ENCODE measurements at regions not wholly inside any gene's neighbourhood (a gene's known extent, or its start where the extent isn't known, plus 50 kb on each side); places are given as distances from the start of the nearest gene placed in this dataset.

DNA sequence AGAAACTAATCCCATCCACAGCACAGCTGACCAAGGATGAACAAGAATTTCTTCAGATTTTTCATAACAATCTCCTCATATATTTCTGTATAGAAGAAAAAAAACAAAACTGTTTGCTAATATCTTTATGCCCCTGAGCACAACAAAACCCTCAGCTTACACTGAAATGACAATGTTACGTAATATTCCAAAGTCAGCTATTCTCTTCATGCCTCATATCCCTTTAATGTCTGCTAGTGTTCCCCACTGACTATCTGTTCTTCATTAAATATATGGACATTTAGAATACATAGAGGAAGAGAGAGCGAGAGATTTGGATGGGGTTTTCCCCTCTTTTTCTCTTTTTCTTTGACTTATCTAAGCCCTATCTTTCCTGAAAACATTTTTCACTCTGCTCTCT lies 87.9 kb upstream of the GULP1 start:
- DNase-seq (ENCODE audit: low read depth): no peak
- TF ChIP-seq, protein P1, sequence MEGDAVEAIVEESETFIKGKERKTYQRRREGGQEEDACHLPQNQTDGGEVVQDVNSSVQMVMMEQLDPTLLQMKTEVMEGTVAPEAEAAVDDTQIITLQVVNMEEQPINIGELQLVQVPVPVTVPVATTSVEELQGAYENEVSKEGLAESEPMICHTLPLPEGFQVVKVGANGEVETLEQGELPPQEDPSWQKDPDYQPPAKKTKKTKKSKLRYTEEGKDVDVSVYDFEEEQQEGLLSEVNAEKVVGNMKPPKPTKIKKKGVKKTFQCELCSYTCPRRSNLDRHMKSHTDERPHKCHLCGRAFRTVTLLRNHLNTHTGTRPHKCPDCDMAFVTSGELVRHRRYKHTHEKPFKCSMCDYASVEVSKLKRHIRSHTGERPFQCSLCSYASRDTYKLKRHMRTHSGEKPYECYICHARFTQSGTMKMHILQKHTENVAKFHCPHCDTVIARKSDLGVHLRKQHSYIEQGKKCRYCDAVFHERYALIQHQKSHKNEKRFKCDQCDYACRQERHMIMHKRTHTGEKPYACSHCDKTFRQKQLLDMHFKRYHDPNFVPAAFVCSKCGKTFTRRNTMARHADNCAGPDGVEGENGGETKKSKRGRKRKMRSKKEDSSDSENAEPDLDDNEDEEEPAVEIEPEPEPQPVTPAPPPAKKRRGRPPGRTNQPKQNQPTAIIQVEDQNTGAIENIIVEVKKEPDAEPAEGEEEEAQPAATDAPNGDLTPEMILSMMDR (IDR thresholded peaks at IDR 0.05; ENCODE audit: control insufficient read depth, extremely low read depth, insufficient read depth): no peak
- no peak overlapping the region for H3K4me3 ChIP-seq (ENCODE audit: low read depth, low read length)

DNA sequence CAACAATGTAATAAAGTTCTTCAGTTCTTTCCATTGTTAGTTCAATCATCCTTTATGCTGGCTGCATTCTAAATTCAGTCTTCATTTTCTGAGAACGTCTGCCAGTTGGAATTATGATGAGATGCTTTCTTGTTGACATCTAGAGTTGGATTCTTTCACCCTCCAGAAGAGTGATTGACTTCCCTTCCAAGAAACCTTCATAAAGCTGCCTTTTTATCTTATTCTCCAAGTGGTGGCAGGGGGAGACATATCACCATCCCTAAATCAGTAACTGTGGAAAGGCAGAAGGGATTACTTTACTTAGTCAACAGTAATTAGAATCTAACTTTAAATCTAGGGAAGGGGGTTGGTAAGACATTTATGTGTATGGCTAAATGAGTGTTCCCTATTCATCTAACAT lies 86.8 kb upstream of the GULP1 start:
- TF ChIP-seq, protein P1 (IDR thresholded peaks at IDR 0.05; ENCODE audit: control insufficient read depth, extremely low read depth, insufficient read depth): no peak
- no peak overlapping the region for H3K4me3 ChIP-seq (ENCODE audit: low read depth, low read length)
- DNase-seq (ENCODE audit: low read depth): no peak

DNA sequence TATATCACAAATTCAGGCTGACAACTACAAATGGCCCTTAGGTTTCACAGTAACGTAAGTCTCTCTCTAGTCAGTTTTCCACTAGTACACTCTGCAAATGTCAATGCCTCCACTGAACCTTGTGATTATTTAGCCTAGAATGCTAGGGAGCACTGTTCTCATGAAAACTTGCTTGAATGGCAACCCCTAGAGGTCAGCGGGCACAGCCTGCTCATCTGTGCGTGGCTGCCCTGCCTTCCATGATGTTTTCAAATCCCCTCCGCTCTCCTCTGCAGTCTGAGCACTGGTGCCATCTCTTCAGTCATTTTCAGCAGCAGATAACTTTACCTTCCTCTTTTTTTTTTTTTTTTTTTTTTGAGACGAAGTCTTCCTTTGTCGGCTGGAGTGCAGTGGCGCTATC lies 84.1 kb upstream of the GULP1 start:
- no peak for DNase-seq (ENCODE audit: low read depth)
- H3K4me3 ChIP-seq (ENCODE audit: low read depth, low read length): no peak overlapping the region
- TF ChIP-seq, protein P1 (IDR thresholded peaks at IDR 0.05; ENCODE audit: control insufficient read depth, extremely low read depth, insufficient read depth): no peak

DNA sequence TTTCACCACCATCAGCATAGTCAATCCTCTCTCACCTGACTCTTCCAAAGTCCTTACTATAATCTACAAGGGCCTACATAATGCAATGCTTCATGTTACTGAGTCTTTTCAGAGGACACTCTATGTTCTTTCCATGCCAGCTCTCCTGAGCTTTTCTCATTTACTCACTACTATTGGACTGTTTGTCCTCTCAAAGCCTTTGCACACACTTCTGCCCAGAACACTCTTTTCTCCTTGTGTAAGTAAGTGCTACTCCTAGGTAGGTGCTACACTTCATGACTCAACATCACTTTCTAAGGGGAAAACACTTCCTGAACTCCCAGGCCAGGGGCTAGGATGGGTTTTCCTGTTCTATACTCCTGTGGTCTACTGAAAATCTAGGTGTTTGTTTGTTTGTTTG lies 82.5 kb upstream of the GULP1 start:
- no peak overlapping the region for H3K4me3 ChIP-seq (ENCODE audit: low read depth, low read length)
- TF ChIP-seq, protein P1 (IDR thresholded peaks at IDR 0.05; ENCODE audit: control insufficient read depth, extremely low read depth, insufficient read depth): no peak
- DNase-seq (ENCODE audit: low read depth): no peak

DNA sequence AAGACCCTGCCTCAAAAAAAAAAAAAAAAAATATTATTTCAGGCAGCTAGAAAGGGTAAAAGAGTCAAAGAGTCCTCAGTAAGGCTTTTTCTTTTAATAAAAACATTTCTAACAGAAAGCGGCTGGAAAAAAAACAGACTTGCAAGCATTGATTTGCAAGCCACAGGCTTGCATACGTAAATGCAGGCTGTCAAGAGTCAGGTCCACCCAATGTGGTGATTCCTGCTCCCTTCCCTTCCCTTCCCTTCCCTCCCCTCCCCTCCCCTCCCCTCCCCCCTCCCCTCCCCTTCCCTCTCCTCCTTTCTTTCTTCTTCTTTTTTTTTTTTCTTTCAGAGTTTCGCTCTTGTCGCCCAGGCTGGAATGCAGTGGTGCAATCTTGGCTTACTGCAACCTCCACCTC lies 74.4 kb upstream of the GULP1 start:
- DNase-seq (ENCODE audit: low read depth): no peak
- TF ChIP-seq, protein P1 (IDR thresholded peaks at IDR 0.05; ENCODE audit: control insufficient read depth, extremely low read depth, insufficient read depth): no peak

DNA sequence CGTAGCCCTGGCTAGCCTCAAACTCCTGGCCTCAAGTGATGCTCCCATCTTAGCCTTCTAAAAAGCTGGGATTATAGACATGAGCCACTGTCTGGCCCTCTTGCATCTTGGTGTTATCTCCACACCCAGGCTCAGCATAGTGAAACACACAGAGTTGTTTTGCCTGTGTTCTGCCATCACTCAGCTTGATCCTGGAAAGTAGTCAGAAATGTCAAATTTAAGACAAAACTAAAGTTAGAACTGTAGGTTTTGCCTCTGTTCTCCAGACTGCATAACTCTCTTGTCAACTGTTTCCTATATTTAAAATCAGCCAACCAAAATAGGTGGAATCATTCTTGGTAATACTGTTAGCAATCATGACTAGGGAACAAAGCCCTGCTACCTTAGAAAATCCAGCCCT lies 72.1 kb upstream of the GULP1 start:
- no peak overlapping the region for H3K4me3 ChIP-seq (ENCODE audit: low read depth, low read length)
- TF ChIP-seq, protein P1 (IDR thresholded peaks at IDR 0.05; ENCODE audit: control insufficient read depth, extremely low read depth, insufficient read depth): no peak
- DNase-seq (ENCODE audit: low read depth): no peak

More for the DNA sequence above, 74.4 kb upstream of the GULP1 start:
- no peak overlapping the region for H3K4me3 ChIP-seq (ENCODE audit: low read depth, low read length)

DNA sequence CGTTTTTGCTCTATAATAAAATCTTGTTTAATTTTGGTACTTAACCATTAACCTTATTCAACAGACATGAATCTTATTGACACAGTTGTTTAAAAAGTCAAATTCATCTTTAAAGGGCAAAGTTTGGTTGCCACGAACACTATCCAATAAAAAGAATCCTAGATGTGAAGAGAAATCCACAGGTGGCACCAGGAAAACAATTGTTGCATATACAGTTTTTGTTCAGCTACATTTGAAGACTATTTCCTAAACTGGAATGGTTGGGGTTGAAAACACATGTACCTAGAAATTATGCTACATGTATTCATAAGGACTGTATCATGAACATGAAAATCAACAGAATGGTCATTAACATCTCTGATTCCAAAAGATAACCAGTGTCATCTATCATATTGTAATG lies 71.1 kb upstream of the GULP1 start:
- TF ChIP-seq, protein P1 (IDR thresholded peaks at IDR 0.05; ENCODE audit: control insufficient read depth, extremely low read depth, insufficient read depth): no peak
- H3K4me3 ChIP-seq (ENCODE audit: low read depth, low read length): no peak overlapping the region
- no peak for DNase-seq (ENCODE audit: low read depth)
